ENCODE measurements at regions not wholly inside any gene's neighbourhood (a gene's known extent, or its start where the extent isn't known, plus 50 kb on each side); places are given as distances from the start of the nearest gene placed in this dataset.

GRCh38 chr17:77359236-77359635 lies 218.5 kb downstream of the SEC14L1 start:
- peaks cover 47% of the 10 kb centered on the region for H3K36me3 ChIP-seq
- no peaks in the 10 kb centered on the region for H3K27me3 ChIP-seq
- no peaks in the 10 kb centered on the region for H3K9me3 ChIP-seq
- no peak for DNase-seq
- H3K4me3 ChIP-seq, result no peak overlapping the region

- no peak for DNase-seq
- no peaks in the 10 kb centered on the region for H3K9me3 ChIP-seq
- H3K27me3 ChIP-seq, result no peaks in the 10 kb centered on the region
- H3K36me3 ChIP-seq, result peaks cover 67% of the 10 kb centered on the region
- H3K4me3 ChIP-seq, result no peak overlapping the region
Measured at GRCh38 chr17:77361986-77362620, 221.3 kb downstream of the SEC14L1 start.

GRCh38 chr17:77363821-77364361 lies 223.1 kb downstream of the SEC14L1 start:
- Histone ChIP-seq H3K36me3 (peaks cover 53% of the 10 kb centered on the region), H3K4me3 (no peak overlapping the region), H3K9me3 (no peaks in the 10 kb centered on the region), H3K27me3 (no peaks in the 10 kb centered on the region)
- no peak for DNase-seq

GRCh38 chr17:77364381-77364911 lies 223.7 kb downstream of the SEC14L1 start:
- peaks cover 50% of the 10 kb centered on the region for H3K36me3 ChIP-seq
- H3K4me3 ChIP-seq, result no peak overlapping the region
- DNase-seq, result no peak
- H3K9me3 ChIP-seq, result no peaks in the 10 kb centered on the region
- no peaks in the 10 kb centered on the region for H3K27me3 ChIP-seq

- Histone ChIP-seq H3K4me3 (no peak overlapping the region), H3K36me3 (peaks cover 53% of the 10 kb centered on the region), H3K9me3 (no peaks in the 10 kb centered on the region), H3K27me3 (no peaks in the 10 kb centered on the region)
- no peak for DNase-seq
Measured at GRCh38 chr17:77364941-77365583, 224.3 kb downstream of the SEC14L1 start.

GRCh38 chr17:77365584-77366186 lies 224.9 kb downstream of the SEC14L1 start:
- H3K36me3 ChIP-seq, result peaks cover 54% of the 10 kb centered on the region
- peak; percentile 83 for DNase-seq
- no peaks in the 10 kb centered on the region for H3K27me3 ChIP-seq
- H3K4me3 ChIP-seq, result no peak overlapping the region
- H3K9me3 ChIP-seq, result no peaks in the 10 kb centered on the region

GRCh38 chr17:77366206-77366557 lies 225.4 kb downstream of the SEC14L1 start:
- Histone ChIP-seq H3K4me3 (no peak overlapping the region), H3K36me3 (peaks cover 52% of the 10 kb centered on the region), H3K9me3 (no peaks in the 10 kb centered on the region), H3K27me3 (no peaks in the 10 kb centered on the region)
- DNase-seq, result no peak

GRCh38 chr17:77366558-77367245 lies 225.9 kb downstream of the SEC14L1 start:
- Histone ChIP-seq H3K36me3 (peaks cover 55% of the 10 kb centered on the region), H3K9me3 (no peaks in the 10 kb centered on the region), H3K4me3 (no peak overlapping the region), H3K27me3 (no peaks in the 10 kb centered on the region)
- DNase-seq, result no peak

- no peak overlapping the region for H3K4me3 ChIP-seq
- no peaks in the 10 kb centered on the region for H3K27me3 ChIP-seq
- DNase-seq, result no peak
- H3K36me3 ChIP-seq, result peaks cover 44% of the 10 kb centered on the region
- H3K9me3 ChIP-seq, result no peaks in the 10 kb centered on the region
Measured at GRCh38 chr17:77369544-77369971, 228.8 kb downstream of the SEC14L1 start.

- H3K4me3 ChIP-seq, result no peak overlapping the region
- H3K27me3 ChIP-seq, result no peaks in the 10 kb centered on the region
- H3K9me3 ChIP-seq, result no peaks in the 10 kb centered on the region
- DNase-seq, result no peak
- peaks cover 46% of the 10 kb centered on the region for H3K36me3 ChIP-seq
Measured at GRCh38 chr17:77370586-77370985, 229.8 kb downstream of the SEC14L1 start.

GRCh38 chr17:77371117-77371887 lies 230.5 kb downstream of the SEC14L1 start:
- no peak for DNase-seq
- Histone ChIP-seq H3K27me3 (no peaks in the 10 kb centered on the region), H3K9me3 (no peaks in the 10 kb centered on the region), H3K36me3 (peaks cover 44% of the 10 kb centered on the region), H3K4me3 (no peak overlapping the region; the same call in 1 of the 2 replicates)

- Histone ChIP-seq H3K9me3 (no peaks in the 10 kb centered on the region), H3K4me3 (peak overlapping the region; percentile 80), H3K27me3 (no peaks in the 10 kb centered on the region), H3K36me3 (peaks cover 46% of the 10 kb centered on the region)
- no peak for DNase-seq
Measured at GRCh38 chr17:77371888-77372443, 231.2 kb downstream of the SEC14L1 start.

GRCh38 chr17:77372444-77373298 lies 231.9 kb downstream of the SEC14L1 start:
- Histone ChIP-seq H3K36me3 (peaks cover 46% of the 10 kb centered on the region), H3K27me3 (no peaks in the 10 kb centered on the region), H3K4me3 (peak overlapping the region; percentile 80), H3K9me3 (no peaks in the 10 kb centered on the region)
- DNase-seq, result peak; percentile 96

- Histone ChIP-seq H3K36me3 (peaks cover 53% of the 10 kb centered on the region), H3K27me3 (no peaks in the 10 kb centered on the region), H3K9me3 (no peaks in the 10 kb centered on the region), H3K4me3 (peak overlapping the region; percentile 80)
- DNase-seq, result no peak
Measured at GRCh38 chr17:77373299-77374169, 232.8 kb downstream of the SEC14L1 start.

Data from MG63 (cell line).